Fibroblast of upper back skin (primary cell): ENCODE measurements at regions not wholly inside any gene's neighbourhood (a gene's known extent, or its start where the extent isn't known, plus 50 kb on each side); places are given as distances from the start of the nearest gene placed in this dataset.
A peak's percentile ranks its signal among the peaks of the same experiment; 100 is the strongest.
"Not testable (repeated sequence)": the region's sequence is repeated elsewhere in the genome, so short reads cannot be mapped to it uniquely, and the experiment has no call there.

ENCODE experiments used
- DNase-seq: peaks from one replicate; pipeline ENCODE4 v3.0.0-alpha.2; 2013

GRCh38 chr5:102617191-102618187 lies 118.7 kb upstream of the SLCO6A1 start:
- DNase-seq = peak; percentile 56

GRCh38 chr5:102622262-102622661 lies 123.5 kb upstream of the SLCO6A1 start:
- DNase-seq = peak; percentile 42

GRCh38 chr5:102623329-102624065 lies 124.7 kb upstream of the SLCO6A1 start:
- no peak for DNase-seq

- no peak for DNase-seq
Measured at GRCh38 chr5:102624405-102624804, 125.6 kb upstream of the SLCO6A1 start.

- no peak for DNase-seq
Measured at GRCh38 chr5:102625468-102625867, 126.7 kb upstream of the SLCO6A1 start.

GRCh38 chr5:102625928-102626327 lies 127.1 kb upstream of the SLCO6A1 start:
- DNase-seq = no peak

- DNase-seq = peak; percentile 66
Measured at GRCh38 chr5:102627315-102627714, 127.8 kb upstream of the PAM start.

GRCh38 chr5:102628441-102629175 lies 126.5 kb upstream of the PAM start:
- DNase-seq = peak; percentile 48

GRCh38 chr5:102629827-102630605 lies 125.1 kb upstream of the PAM start:
- no peak for DNase-seq

GRCh38 chr5:102635399-102635798 lies 119.7 kb upstream of the PAM start:
- DNase-seq = not testable (repeated sequence)

- DNase-seq = no peak
Measured at GRCh38 chr5:102638316-102638715, 116.8 kb upstream of the PAM start.

GRCh38 chr5:102638912-102639652 lies 116.0 kb upstream of the PAM start:
- DNase-seq = no peak

GRCh38 chr5:102649731-102650130 lies 105.4 kb upstream of the PAM start:
- peak; percentile 53 for DNase-seq

GRCh38 chr5:102651466-102651865 lies 103.6 kb upstream of the PAM start:
- no peak for DNase-seq

- DNase-seq = no peak
Measured at GRCh38 chr5:102654559-102655349, 100.4 kb upstream of the PAM start.

- no peak for DNase-seq
Measured at GRCh38 chr5:102659151-102659550, 96.0 kb upstream of the PAM start.

GRCh38 chr5:102660111-102660510 lies 95.0 kb upstream of the PAM start:
- no peak for DNase-seq

GRCh38 chr5:102663749-102664530 lies 91.2 kb upstream of the PAM start:
- DNase-seq = peak; percentile 45

GRCh38 chr5:102664616-102665335 lies 90.3 kb upstream of the PAM start:
- no peak for DNase-seq
